Gastroesophageal sphincter (tissue), 3 donors: ENCODE measurements at regions not wholly inside any gene's neighbourhood (a gene's known extent, or its start where the extent isn't known, plus 50 kb on each side); places are given as distances from the start of the nearest gene placed in this dataset.

ENCODE experiments used
- EP300 ChIP-seq: sonication (generic); formaldehyde crosslinking; IDR thresholded peaks from one replicate; pipeline ENCODE4 v1.6.1; 2017; ENCODE audit warnings: antibody characterized with exemption, mild to moderate bottlenecking
- POLR2A ChIP-seq, 2 donors: fragments of 450-650 bp; IDR thresholded peaks; one replicate each; pipeline ENCODE4 v1.6.1; 2017; ENCODE audit warnings: antibody characterized with exemption in 2 of 2, mild to moderate bottlenecking in 2 of 2, moderate library complexity in 1 of 2
- POLR2AphosphoS5 ChIP-seq: sonication (generic); formaldehyde crosslinking; IDR thresholded peaks from one replicate; pipeline ENCODE4 v1.6.1; 2017; ENCODE audit warnings: antibody characterized with exemption
- TF ChIP-seq, protein P1 (sequence below), 4 experiments: fragments of 200-600 bp in 2 of 4; fragments of 450-650 bp in 2 of 4; sonication (generic) in 1 of 4; IDR thresholded peaks; one replicate each; pipeline ENCODE4 v1.5.1; 2017 to 2019; ENCODE audit warnings: antibody characterized with exemption in 4 of 4, mild to moderate bottlenecking in 2 of 4, moderate library complexity in 2 of 4

DNA sequence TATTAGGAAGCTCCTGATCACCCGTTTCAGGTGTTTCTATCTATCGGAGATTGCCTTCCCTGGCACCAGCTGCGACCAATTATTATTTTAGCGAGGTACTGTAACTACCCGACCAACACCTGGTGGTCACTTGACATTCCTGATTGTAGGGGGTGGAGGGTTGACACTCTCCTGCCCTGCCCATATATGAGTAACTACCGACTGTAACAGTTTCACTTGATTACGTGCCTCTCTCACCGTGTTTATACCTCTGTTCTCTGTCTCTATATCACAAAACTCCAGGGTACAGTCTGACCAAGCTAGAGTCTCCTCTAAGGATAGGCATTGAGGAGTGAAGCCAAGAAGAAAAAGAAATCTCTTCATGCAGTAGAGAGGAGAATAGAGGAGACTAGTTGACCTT, 268.0 kb upstream of the LRATD1 start:
- TF ChIP-seq POLR2A (IDR thresholded peaks at IDR 0.05) (no peak), EP300 (no peak), POLR2AphosphoS5 (no peak)
- TF ChIP-seq, protein P1, sequence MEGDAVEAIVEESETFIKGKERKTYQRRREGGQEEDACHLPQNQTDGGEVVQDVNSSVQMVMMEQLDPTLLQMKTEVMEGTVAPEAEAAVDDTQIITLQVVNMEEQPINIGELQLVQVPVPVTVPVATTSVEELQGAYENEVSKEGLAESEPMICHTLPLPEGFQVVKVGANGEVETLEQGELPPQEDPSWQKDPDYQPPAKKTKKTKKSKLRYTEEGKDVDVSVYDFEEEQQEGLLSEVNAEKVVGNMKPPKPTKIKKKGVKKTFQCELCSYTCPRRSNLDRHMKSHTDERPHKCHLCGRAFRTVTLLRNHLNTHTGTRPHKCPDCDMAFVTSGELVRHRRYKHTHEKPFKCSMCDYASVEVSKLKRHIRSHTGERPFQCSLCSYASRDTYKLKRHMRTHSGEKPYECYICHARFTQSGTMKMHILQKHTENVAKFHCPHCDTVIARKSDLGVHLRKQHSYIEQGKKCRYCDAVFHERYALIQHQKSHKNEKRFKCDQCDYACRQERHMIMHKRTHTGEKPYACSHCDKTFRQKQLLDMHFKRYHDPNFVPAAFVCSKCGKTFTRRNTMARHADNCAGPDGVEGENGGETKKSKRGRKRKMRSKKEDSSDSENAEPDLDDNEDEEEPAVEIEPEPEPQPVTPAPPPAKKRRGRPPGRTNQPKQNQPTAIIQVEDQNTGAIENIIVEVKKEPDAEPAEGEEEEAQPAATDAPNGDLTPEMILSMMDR (IDR thresholded peaks at IDR 0.05): no peak
